GM21717 (cell line): ENCODE measurements at regions not wholly inside any gene's neighbourhood (a gene's known extent, or its start where the extent isn't known, plus 50 kb on each side); places are given as distances from the start of the nearest gene placed in this dataset.

Experiments
- ATAC-seq: cut with Tn5 transposase; IDR thresholded peaks from one replicate; pipeline ENCODE4 v1.9.1; 2021; ENCODE audit warnings: mild to moderate bottlenecking, moderate library complexity; ENCODE audit not compliant: unreplicated experiment

DNA sequence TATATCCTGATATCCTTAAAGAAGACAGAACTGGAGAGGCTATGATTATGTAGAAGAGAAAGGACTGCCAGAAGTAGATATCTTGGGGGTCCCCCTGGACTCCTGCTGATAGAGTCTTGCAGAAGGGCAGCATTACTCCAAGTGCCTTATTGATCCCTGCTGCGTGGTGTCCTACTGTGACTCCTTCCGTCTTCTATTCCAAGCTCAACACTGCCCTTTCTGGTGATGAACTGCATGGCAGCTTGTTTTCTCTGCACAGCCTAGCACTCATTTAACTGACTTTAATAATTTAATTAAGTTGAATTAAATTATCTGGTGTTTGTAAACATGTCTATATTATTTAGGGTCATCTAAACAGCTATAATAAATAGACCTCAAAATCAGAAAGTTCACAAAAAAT lies 194.1 kb upstream of the DSEL start:
- ATAC-seq = no peak

DNA sequence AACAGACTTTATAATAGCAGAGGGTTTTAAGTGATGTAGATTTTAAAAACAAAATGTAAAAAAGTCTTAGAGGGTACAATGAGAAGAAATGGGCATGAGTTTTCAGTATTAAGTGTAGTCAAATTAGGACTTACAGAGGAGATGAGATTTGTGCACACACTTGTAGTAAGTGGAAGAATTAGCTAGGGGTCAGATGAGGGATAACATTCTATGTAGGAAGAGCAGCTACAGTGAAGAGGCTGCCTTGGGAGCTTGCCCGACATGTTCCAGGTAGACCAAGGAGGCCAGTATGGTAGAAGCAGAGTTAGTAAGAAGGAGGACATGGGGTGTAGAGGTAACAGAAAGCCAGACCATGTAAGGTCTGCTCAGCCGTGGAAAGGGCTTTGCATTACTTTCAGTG lies 189.2 kb upstream of the DSEL start:
- no peak for ATAC-seq

DNA sequence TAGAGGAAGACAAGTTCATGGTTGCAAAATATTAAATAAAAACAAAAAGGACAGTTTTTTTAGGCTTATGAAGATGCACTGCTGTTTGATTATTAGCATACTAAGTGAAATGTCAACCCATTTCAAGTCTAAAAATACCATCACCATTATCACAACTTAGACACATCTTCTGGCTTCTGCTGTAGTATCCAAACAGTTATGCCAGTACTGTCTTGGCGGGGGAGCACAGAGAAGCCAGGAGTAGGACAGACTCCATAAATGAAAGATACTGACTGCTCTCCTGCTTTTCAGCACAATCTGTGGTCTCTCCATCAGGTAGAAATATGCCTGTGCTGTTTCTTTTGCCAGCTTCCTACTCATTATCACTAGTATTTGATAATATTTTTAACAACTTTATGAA lies 179.2 kb upstream of the DSEL start:
- no peak for ATAC-seq

DNA sequence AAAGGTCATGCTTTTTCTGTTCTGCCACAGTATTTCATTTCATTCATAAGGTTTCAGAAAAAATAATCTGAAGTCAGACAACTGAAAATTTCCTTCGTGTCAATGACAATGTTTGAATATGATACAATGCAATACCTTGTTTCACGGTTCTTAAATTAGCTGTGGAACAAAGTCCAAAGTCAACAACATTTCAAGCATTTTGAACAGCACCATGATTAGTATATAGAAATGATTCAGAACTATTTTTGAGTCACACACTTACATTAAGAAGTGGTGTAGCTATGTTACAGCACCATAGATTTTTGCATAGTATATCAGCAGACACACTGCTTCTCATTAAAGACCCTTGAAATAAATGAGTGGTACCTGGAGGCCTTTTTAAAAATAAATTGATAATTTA lies 178.3 kb upstream of the DSEL start:
- ATAC-seq = no peak

DNA sequence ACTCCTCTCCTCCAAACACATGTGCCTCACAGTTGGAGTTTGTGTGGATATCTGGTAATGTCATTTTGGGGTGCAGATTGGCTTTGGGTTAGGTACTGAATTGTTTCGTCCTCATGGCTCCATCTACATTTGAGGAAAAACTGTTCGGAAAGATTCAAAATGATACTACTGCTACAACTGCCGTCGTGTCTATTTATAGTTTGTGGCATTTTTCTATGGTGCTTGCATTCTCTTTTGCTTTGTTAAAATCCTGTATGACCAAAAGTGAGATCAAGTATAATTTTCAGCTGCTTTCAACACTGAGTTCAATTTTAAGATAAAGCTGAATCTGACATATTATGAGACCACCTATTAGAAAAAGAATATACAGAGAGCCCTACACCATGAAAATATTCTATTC lies 176.3 kb upstream of the DSEL start:
- no peak for ATAC-seq

DNA sequence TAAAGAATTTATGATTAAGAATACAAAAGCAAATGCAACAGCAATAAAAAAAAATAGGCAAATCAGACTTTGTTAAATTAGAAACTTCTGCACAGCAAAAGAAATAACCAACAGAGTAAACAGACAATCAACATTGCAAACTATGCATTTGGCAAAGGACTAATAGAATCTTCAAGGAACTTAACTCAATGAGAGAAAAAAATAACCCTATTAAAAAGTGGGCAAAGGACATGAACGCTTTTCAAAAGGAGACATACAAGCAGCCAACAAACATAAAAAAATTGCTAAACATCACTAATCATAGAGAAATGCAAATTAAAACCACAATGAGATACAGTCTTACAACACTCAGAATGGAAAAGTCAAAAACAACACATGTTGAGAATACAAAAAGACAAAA lies 166.0 kb upstream of the DSEL start:
- ATAC-seq = no peak

DNA sequence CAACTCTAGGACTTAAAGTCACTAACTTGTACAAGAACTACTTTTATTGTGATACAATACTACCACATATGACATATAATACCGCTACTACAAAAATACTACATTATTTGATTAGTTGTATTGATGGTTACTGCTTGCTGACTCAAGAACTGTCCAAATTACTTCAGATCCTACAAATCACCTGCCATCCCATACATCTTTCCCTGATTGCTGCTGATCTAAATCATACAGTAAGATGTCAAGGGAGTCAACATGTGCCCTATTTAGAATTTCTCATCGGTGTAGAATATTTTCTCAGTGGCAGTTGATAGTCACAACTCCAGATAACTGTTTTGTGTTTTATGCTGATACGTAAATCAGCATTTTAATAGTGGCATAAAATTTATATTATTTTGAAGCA lies 161.0 kb upstream of the DSEL start:
- no peak for ATAC-seq

DNA sequence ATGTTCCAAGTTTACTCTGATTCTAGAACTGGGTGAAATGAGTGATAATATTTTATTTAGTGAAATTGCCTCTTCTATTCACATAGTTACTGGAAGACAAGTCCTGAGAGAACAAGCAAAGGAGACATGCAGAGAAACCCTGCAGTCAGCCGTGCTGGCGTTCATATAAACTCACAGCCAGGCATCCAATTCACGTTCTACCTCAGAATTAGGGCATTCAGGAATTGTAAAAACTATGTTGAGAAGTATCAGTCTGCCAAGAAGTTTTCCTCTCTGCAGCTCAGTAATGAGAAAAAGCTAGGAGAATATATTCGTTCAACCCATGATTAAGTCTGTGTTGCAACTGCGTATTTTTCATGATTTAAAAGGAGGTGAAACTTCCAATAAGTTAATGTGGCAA lies 156.2 kb upstream of the DSEL start:
- ATAC-seq = no peak

DNA sequence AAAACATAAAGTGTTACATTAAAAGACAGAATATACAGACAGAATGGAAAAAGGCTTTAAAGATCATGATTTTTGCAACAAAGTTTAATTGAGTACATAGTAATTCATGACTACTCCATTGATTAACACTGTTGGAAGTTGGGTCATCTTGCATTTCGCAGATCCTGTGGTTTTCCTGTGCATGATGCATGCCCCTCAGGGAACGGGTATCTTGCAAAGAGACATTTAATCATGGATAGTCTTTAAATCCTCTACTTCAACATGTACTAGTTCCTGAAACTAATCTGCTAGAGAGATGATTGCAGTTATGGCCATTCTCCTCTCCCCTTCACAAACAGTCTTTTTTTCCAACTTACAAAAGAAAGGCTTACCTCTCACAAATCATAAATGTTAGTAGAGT lies 155.6 kb upstream of the DSEL start:
- no peak for ATAC-seq

DNA sequence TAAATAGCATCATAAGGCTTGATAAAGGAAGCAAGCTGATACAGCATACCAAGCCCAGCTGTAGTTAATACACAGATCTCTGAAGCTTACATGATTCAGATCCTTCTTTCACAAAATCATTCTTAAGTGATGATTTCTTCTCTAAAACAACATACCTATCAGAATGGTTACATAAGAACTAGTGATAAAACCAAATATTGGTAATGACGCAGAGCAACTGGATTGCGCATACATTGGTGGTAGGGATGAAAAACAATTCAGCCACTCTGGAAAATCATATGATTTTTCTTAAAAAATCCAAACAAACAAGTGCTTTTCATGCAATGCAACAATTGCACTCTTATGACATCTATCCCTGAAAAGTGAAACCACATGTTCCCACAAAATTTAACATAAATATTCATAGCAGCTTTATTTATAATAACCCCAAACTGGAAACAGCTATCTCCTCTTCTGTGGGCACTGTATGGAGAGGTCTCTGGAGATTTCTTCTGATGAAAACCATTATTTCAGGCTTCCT lies 153.6 kb upstream of the DSEL start:
- no peak for ATAC-seq

DNA sequence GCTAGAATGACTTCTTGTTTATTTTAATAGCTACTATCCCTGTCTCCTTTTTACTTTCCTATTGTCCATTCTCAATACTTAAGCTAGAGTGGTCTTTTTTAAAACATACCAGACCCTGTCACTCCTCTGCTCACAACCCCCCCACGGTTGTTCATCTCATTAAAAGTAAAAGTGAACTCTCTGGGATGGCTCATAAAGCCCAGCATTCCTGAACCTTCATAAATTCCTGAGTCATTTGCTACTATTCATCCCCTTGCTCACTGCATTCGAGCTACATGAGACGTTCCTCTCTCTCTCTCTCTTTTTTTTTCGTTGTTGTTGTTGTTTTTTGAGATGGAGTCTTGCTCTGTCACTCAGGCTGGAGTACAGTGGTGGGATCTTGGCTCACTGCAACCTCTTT lies 148.7 kb upstream of the DSEL start:
- no peak for ATAC-seq

DNA sequence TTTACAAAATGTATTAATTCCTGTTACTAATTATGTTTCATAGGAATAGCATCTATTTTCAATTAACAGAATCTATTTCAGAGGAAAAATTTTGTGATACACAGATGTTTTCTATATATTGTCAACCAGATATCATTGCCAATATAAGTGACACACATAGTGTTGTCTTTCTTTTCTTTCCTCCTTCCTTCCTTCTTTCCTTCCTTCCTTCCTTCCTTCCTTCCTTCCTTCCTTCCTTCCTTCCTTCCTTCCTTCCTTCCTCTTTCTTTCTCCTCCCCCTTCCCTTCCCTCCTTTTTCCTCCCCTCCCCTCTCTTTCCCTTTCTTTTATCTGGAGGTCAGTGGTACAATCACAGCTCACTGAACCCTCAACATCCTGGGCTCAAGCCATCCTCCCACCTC lies 146.5 kb upstream of the DSEL start:
- ATAC-seq = no peak

DNA sequence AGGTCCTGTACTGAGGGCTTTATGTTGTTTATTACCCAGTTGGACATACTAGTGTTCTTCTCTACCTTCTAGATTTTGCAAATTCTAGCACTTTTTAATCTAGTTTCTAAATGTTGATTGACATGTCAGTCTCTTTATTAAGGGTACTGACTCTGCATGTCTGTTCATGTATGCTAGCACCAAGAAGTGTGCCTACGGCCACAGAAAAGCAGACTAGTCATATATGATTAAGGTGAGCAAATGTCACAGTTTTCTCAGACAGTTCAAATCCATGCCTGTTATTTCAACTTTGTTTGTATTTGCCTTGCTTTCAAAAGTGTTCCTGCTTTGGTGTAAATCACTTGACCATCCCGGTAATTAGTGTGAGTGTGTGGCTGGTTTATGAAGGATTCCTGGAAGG lies 145.0 kb upstream of the DSEL start:
- ATAC-seq = no peak

DNA sequence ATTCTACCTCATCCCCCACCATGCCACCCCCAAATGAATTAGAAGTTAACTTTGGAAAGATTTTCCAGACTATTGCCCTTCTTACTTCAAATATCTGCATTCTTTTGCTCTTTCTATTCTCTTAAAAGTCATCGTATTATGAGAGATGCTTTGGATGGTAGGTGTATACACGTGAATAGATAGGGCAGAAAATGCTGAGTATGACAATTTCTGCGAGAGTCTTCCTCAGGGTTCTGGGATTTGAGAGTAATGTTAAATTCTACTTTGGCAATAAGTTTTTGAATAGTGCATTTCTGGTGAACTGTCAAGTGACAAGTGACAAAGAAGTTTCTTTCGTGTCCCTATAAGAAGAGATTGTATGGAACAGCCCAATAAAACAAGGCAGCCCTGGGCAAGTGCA lies 137.6 kb upstream of the DSEL start:
- no peak for ATAC-seq

DNA sequence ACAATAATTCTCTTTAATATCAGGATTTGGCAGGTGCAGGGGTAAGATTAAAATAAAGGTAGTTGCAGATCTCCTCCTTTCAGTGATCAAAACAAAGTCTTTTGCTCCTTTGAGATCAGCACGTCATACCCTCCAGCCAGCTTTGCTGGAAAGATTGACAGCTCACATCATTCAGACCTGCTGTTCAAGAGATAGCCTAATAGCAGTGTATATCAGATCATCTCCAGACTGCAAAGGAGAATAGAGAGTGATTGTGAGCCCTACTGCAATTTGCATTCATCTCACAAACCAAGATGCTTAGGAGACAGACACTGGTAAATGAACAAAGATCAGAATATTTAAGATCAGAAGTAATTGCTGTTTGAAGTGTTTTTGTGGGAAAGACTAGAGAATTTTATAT lies 135.8 kb upstream of the DSEL start:
- no peak for ATAC-seq

DNA sequence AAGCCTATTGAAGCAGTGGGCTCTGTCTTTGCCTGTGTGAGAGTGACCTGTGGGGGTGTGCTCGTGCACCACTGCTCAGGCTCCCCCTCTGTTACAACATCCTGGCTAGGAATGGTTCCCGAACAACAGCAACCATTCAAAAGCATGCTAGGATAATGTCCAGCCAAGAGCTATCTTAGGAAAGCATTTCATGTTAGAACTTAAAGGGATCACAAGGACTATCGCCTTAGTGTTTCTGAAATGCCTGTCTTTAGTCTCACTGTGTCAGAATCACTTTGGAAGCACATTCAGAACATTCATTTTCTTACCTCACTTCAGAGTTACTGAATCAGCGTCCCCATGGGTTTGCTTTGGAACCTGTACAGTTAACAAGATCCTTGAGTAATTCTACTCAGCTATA lies 134.9 kb upstream of the DSEL start:
- ATAC-seq = no peak

DNA sequence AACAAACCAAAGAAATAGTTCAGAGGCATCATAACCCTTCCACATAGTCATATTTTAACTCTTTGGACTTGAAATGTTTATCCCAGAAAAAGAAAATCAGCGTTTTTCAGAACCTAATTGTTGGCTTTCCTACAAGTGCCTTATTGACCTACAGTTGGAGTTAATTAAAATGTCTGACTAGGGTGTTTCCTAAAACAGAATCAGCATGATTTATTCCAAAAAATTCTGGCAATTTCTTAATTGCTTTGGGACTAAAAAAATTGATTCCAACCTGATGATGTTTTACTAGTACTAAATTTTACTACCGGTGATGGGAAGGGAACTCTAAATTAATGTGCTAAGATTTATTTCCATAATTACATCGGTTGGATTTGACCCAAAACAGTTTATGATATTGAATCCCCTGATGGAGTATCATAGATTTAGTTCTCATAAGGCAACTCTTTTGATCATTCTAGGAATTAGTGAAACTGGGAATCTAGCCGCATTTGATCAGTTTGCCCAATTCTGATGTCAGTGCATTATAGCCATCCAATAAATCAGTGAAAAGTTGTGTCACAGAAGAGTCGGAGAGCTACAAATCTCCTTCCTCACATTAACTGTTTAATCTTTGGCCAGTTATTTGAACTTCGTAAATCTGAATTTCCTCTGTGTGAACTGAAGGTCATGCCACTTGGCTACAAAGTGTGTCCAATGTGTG lies 134.3 kb upstream of the DSEL start:
- ATAC-seq = no peak

DNA sequence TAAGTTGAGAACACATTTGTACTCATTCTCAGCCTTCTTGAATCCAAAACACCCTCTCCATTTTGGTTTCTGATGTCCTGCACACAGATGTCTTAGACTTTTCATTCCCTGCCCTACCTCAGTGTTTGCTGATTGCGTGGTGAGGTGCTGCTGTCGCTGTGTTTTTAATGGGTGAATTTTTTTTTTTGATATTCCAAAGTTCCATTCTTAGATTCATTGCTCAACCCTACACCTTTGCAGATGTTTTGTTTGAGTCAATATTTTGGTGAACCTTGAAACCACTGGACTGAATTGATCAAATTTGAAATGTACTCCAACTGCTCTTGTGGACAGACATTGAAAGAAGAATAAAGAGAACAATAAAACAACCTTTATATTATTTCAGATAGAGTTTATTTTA lies 130.4 kb upstream of the DSEL start:
- ATAC-seq = no peak

DNA sequence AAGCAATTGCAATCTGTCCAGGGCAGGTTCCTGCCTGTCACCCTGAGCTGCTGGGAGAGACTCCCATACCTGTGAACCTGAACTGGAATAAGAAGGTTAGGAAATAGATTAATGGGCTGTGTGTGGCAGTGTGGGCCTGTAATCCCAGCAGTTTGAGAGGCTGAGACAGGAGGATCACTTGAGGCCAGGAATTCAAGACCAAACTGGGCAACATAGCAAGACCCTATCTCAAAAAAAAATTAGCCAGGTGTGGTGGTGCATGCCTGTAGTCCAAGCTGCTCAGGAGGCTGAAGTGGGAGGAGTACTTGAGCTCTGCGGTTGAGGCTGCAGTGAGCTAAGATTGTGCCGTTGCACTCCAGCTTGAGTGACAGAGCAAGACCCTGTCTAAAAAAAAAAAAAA lies 127.7 kb upstream of the DSEL start:
- no peak for ATAC-seq

DNA sequence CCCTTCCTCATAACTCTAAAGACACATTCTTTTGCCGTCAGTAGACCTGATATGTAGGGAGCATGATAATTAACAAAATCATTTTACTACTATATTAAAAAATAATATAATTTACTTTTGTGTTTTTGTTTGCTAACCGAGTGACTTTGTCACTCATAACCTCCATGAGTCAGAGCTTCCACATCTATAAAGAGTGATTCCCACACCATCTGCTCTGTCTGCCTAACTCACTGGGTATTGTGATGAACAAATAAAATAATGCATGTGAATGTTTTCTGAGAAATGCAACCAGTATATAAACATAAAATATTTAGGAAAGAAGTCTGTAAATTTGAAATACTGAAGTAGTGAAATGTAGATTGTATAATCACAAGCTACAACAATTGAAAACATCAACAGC lies 123.4 kb upstream of the DSEL start:
- no peak for ATAC-seq

DNA sequence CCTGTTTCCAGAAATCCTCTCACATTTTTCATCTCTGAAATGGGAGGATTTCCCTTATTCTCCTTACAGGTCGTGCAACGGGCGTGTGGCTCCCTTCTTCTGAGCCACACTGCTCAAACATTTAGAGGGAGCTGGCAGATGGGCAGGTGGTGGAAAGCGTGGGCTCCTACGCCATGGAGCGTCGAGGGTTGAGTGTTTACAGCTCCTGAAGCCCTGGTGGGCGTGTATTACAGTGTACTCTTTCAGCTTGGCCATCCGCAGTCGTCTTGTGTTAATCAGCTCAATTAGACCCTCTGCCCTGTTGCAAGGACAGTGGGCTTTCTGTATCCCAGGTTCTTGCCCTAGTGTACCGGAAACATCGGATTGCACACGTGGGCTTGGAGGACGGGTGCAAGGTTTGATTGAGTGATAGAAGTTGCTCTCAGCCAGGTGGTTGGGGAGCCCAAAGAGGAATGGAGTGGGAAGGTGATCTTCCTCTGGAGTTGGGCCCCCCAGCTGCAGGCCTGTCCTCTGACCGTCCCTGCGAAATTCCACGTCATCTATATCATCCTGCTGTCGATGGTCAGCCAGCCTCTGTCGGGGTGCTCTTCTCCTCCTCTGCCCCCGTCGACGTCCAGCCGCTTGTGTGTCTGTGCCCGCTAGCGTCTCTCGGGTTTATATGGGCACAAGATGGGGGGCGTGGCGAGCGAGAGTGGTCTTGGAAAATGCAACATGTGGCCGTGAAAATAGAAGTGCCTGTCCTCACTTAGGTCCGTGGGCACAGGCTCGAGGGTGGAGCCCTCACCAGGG lies 120.3 kb upstream of the DSEL start:
- ATAC-seq = no peak

DNA sequence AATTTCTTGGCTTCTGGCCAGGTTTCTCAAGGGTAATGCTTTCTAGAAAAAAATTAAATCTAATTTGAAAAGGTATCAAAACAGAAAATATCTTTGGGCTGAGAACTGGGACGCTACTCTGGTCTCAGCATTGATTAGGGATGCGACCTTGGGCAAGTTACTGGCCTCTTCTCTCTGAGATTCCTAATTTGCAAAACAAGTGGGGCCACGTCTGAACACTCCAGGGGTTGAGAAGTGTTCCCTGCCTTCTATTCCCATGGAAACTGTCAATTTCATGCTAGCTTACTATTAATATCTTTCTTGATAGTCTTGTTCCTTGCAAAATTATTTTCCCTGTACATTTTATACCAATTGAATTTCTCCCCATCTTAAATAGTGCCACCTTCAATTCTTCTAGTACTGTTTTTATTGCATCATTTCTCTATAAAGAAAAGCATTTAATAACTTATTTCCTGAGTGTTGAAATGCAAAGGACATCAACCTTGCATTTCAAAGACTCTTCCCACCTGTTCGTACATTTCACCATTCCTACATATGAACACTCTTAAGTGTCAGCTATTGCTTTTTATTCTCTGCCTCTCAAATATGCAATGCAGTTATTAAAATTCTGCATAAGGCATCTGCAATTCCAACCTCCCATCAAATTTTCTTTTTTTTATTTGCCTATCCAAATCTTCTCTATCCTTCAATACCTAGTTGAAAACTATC lies 118.3 kb upstream of the DSEL start:
- ATAC-seq = no peak
